HepG2 (cell line): ENCODE measurements at regions not wholly inside any gene's neighbourhood (a gene's known extent, or its start where the extent isn't known, plus 50 kb on each side); places are given as distances from the start of the nearest gene placed in this dataset.

Source experiments
- CREB1 ChIP-seq, 2 experiments: fragments of 450-650 bp in 1 of 2; IDR thresholded peaks; 2 replicates each; pipeline ENCODE4 v1.6.1; 2016 to 2017; ENCODE audit warnings: control low read depth in 1 of 2, mild to moderate bottlenecking in 1 of 2, missing compliant biosample characterization in 1 of 2, missing genetic modification characterization in 1 of 2
- ELF1 ChIP-seq: sonication (generic); formaldehyde crosslinking; IDR thresholded peaks from 2 replicates; pipeline ENCODE4 v1.4.0; 2020; ENCODE audit warnings: missing genetic modification reagents
- ESRRA ChIP-seq: sonication (generic); formaldehyde crosslinking; IDR thresholded peaks from 2 replicates; pipeline ENCODE4 v1.5.1; 2020; ENCODE audit warnings: mild to moderate bottlenecking, low read depth, missing genetic modification reagents
- MEIS2 ChIP-seq: sonication (generic); formaldehyde crosslinking; IDR thresholded peaks from 2 replicates; pipeline ENCODE4 v1.9.0; 2021; ENCODE audit warnings: mild to moderate bottlenecking, missing genetic modification reagents
- MTA1 ChIP-seq: sonication (generic); formaldehyde crosslinking; IDR thresholded peaks from 2 replicates; pipeline ENCODE4 v1.4.0; 2020; ENCODE audit warnings: missing genetic modification reagents, mild to moderate bottlenecking, borderline replicate concordance
- MXI1 ChIP-seq: IDR thresholded peaks from 3 replicates; pipeline ENCODE4 v1.6.1; 2012; ENCODE audit warnings: low read depth, low read length, inconsistent platforms, borderline replicate concordance
- POLR2A ChIP-seq, 2 experiments: IDR thresholded peaks; 2 replicates each; pipeline ENCODE4 v1.6.1; 2011; ENCODE audit warnings: low read depth in 2 of 2, low read length in 2 of 2, mild to moderate bottlenecking in 1 of 2, moderate library complexity in 1 of 2; ENCODE audit not compliant: insufficient read depth in 1 of 2
- POLR2AphosphoS2 ChIP-seq: IDR thresholded peaks from 2 replicates; pipeline ENCODE4 v1.6.1; 2011; ENCODE audit warnings: low read depth, low read length, improper control_type of control experiment
- SIX4 ChIP-seq: sonication (generic); formaldehyde crosslinking; IDR thresholded peaks from 2 replicates; pipeline ENCODE4 v1.4.0; 2020; ENCODE audit warnings: missing genetic modification reagents
- SMAD3 ChIP-seq: sonication (generic); formaldehyde crosslinking; IDR thresholded peaks from 2 replicates; pipeline ENCODE4 v1.4.0; 2020; ENCODE audit warnings: missing genetic modification reagents
- ZNF3 ChIP-seq: IDR thresholded peaks from 2 replicates; pipeline ENCODE4 v1.7.0; 2017; ENCODE audit warnings: inconsistent platforms
- ZNF607 ChIP-seq: sonication (generic); formaldehyde crosslinking; IDR thresholded peaks from 2 replicates; pipeline ENCODE4 v1.5.1; 2020; ENCODE audit warnings: missing genetic modification reagents, mild to moderate bottlenecking, borderline replicate concordance
- TF ChIP-seq, protein P1 (sequence below): sonication (generic); formaldehyde crosslinking; IDR thresholded peaks from 2 replicates; pipeline ENCODE4 v1.5.0; 2020; ENCODE audit warnings: mild to moderate bottlenecking, missing genetic modification reagents, moderate library complexity
- TF ChIP-seq, protein P2 (sequence below): IDR thresholded peaks from 2 replicates; pipeline ENCODE4 v1.6.1; 2012; ENCODE audit warnings: inconsistent platforms

DNA sequence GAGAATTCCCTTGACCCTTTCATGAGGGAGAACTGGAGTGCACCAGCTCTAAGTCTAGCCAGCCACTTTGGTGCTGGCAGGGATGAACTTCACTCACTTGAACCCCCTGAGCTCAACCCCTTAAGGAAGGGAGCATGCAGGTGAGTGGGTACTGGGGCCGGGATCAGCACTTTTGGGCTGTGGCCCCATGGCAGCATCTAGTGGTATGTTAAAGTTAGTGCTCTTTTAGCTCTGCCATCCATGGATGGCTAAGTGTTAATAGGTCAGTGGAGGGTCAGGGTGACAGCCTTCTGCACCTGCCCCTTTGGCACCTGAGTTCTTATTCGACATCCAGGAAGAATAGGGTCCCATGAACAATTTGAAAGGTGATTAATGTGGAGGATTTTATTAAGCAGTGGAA is 689.0 kb upstream of the FSHR start:
- TF ChIP-seq ZNF607 (no peak), MEIS2 (no peak), ZNF3 (CRISPR knock-in tag) (no peak), MTA1 (CRISPR knock-in tag) (no peak), CREB1 (IDR thresholded peaks at IDR 0.05) (no peak), CREB1 (CRISPR knock-in tag; IDR thresholded peaks at IDR 0.05) (no peak), SMAD3 (CRISPR knock-in tag) (no peak), SIX4 (CRISPR knock-in tag) (no peak), POLR2AphosphoS2 (no peak), ELF1 (CRISPR knock-in tag) (no peak), POLR2A (IDR thresholded peaks at IDR 0.05; ENCODE audit: insufficient read depth in 1 of 2, low read depth in 2 of 2, low read length in 2 of 2) (no peak), ESRRA (no peak), MXI1 (no peak)
- TF ChIP-seq, protein P1, sequence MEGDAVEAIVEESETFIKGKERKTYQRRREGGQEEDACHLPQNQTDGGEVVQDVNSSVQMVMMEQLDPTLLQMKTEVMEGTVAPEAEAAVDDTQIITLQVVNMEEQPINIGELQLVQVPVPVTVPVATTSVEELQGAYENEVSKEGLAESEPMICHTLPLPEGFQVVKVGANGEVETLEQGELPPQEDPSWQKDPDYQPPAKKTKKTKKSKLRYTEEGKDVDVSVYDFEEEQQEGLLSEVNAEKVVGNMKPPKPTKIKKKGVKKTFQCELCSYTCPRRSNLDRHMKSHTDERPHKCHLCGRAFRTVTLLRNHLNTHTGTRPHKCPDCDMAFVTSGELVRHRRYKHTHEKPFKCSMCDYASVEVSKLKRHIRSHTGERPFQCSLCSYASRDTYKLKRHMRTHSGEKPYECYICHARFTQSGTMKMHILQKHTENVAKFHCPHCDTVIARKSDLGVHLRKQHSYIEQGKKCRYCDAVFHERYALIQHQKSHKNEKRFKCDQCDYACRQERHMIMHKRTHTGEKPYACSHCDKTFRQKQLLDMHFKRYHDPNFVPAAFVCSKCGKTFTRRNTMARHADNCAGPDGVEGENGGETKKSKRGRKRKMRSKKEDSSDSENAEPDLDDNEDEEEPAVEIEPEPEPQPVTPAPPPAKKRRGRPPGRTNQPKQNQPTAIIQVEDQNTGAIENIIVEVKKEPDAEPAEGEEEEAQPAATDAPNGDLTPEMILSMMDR (CRISPR knock-in tag), result no peak
- TF ChIP-seq, protein P2, sequence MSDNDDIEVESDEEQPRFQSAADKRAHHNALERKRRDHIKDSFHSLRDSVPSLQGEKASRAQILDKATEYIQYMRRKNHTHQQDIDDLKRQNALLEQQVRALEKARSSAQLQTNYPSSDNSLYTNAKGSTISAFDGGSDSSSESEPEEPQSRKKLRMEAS, result no peak
